ES-I3 (cell line): ENCODE measurements at regions not wholly inside any gene's neighbourhood (a gene's known extent, or its start where the extent isn't known, plus 50 kb on each side); places are given as distances from the start of the nearest gene placed in this dataset.

Experiments used
- H3K36me3 ChIP-seq: 2 replicates; pipeline ENCODE4 v1.6.1; 2013; ENCODE audit warnings: mild to moderate bottlenecking, low read length, control low read depth, moderate library complexity; ENCODE audit not compliant: insufficient read depth
- H3K4me1 ChIP-seq: 2 replicates; pipeline ENCODE4 v1.6.1; 2013; ENCODE audit warnings: mild to moderate bottlenecking, control low read depth, low read length; ENCODE audit not compliant: insufficient read depth
- H3K9ac ChIP-seq: 2 replicates; pipeline ENCODE4 v1.6.1; 2013; ENCODE audit warnings: low read depth, mild to moderate bottlenecking, low read length, moderate library complexity
- H3K9me3 ChIP-seq: 2 replicates; pipeline ENCODE4 v1.6.1; 2013; ENCODE audit warnings: mild to moderate bottlenecking, low read length, moderate library complexity; ENCODE audit not compliant: control insufficient read depth, insufficient read depth

- H3K9ac ChIP-seq = no peak overlapping the region
- H3K9me3 ChIP-seq = no peaks in the 10 kb centered on the region
- no peaks in the 10 kb centered on the region for H3K4me1 ChIP-seq
- H3K36me3 ChIP-seq = no peaks in the 10 kb centered on the region
These were observed 413.6 kb upstream of the KCNH7 start for GRCh38 chr2:163252199-163252598.

GRCh38 chr2:163248376-163249253 lies 410.0 kb upstream of the KCNH7 start:
- Histone ChIP-seq H3K9me3 (no peaks in the 10 kb centered on the region), H3K36me3 (no peaks in the 10 kb centered on the region), H3K4me1 (no peaks in the 10 kb centered on the region), H3K9ac (no peak overlapping the region)

GRCh38 chr2:163247847-163248220 lies 409.3 kb upstream of the KCNH7 start:
- no peak overlapping the region for H3K9ac ChIP-seq
- H3K36me3 ChIP-seq = no peaks in the 10 kb centered on the region
- H3K4me1 ChIP-seq = no peaks in the 10 kb centered on the region
- no peaks in the 10 kb centered on the region for H3K9me3 ChIP-seq

GRCh38 chr2:163247156-163247846 lies 408.7 kb upstream of the KCNH7 start:
- Histone ChIP-seq H3K36me3 (no peaks in the 10 kb centered on the region), H3K9ac (no peak overlapping the region), H3K4me1 (no peaks in the 10 kb centered on the region), H3K9me3 (no peaks in the 10 kb centered on the region)

GRCh38 chr2:163246135-163246534 lies 407.6 kb upstream of the KCNH7 start:
- Histone ChIP-seq H3K36me3 (no peaks in the 10 kb centered on the region), H3K9ac (no peak overlapping the region), H3K9me3 (no peaks in the 10 kb centered on the region), H3K4me1 (no peaks in the 10 kb centered on the region)

GRCh38 chr2:163236553-163236952 lies 398.0 kb upstream of the KCNH7 start:
- H3K9ac ChIP-seq = no peak overlapping the region
- H3K9me3 ChIP-seq = no peaks in the 10 kb centered on the region
- no peaks in the 10 kb centered on the region for H3K36me3 ChIP-seq
- no peaks in the 10 kb centered on the region for H3K4me1 ChIP-seq

- H3K9ac ChIP-seq = no peak overlapping the region
- H3K4me1 ChIP-seq = no peaks in the 10 kb centered on the region
- no peaks in the 10 kb centered on the region for H3K36me3 ChIP-seq
- no peaks in the 10 kb centered on the region for H3K9me3 ChIP-seq
These were observed 393.1 kb upstream of the KCNH7 start for GRCh38 chr2:163231666-163232065.

GRCh38 chr2:163213661-163214081 lies 375.1 kb upstream of the KCNH7 start:
- H3K9ac ChIP-seq = no peak overlapping the region
- no peaks in the 10 kb centered on the region for H3K4me1 ChIP-seq
- no peaks in the 10 kb centered on the region for H3K9me3 ChIP-seq
- no peaks in the 10 kb centered on the region for H3K36me3 ChIP-seq

GRCh38 chr2:163210430-163210918 lies 371.9 kb upstream of the KCNH7 start:
- H3K9ac ChIP-seq = no peak overlapping the region
- H3K4me1 ChIP-seq = 0 out of 2 replicates have a peak, but pooled peaks cover 4% of the 10 kb centered on the region
- no peaks in the 10 kb centered on the region for H3K36me3 ChIP-seq
- H3K9me3 ChIP-seq = no peaks in the 10 kb centered on the region

- H3K9me3 ChIP-seq = no peaks in the 10 kb centered on the region
- H3K4me1 ChIP-seq = 0 out of 2 replicates have a peak, but pooled peaks cover 4% of the 10 kb centered on the region
- no peak overlapping the region for H3K9ac ChIP-seq
- H3K36me3 ChIP-seq = no peaks in the 10 kb centered on the region
These were observed 369.3 kb upstream of the KCNH7 start for GRCh38 chr2:163207693-163208370.

GRCh38 chr2:163205589-163206254 lies 367.2 kb upstream of the KCNH7 start:
- H3K9me3 ChIP-seq = no peaks in the 10 kb centered on the region
- no peak overlapping the region for H3K9ac ChIP-seq
- H3K36me3 ChIP-seq = no peaks in the 10 kb centered on the region
- H3K4me1 ChIP-seq = 0 out of 2 replicates have a peak, but pooled peaks cover 4% of the 10 kb centered on the region

GRCh38 chr2:163200741-163201140 lies 362.2 kb upstream of the KCNH7 start:
- peaks cover 3% of the 10 kb centered on the region; the same call in 1 of the 2 replicates for H3K9me3 ChIP-seq
- no peaks in the 10 kb centered on the region for H3K36me3 ChIP-seq
- H3K9ac ChIP-seq = no peak overlapping the region
- H3K4me1 ChIP-seq = peaks cover 3% of the 10 kb centered on the region; the same call in 1 of the 2 replicates

- Histone ChIP-seq H3K9ac (no peak overlapping the region), H3K4me1 (peaks cover 3% of the 10 kb centered on the region; the same call in 1 of the 2 replicates), H3K36me3 (no peaks in the 10 kb centered on the region), H3K9me3 (peaks cover 3% of the 10 kb centered on the region; the same call in 1 of the 2 replicates)
These were observed 360.4 kb upstream of the KCNH7 start for GRCh38 chr2:163198972-163199371.

GRCh38 chr2:163198007-163198406 lies 359.4 kb upstream of the KCNH7 start:
- no peak overlapping the region for H3K9ac ChIP-seq
- H3K36me3 ChIP-seq = no peaks in the 10 kb centered on the region
- peaks cover 3% of the 10 kb centered on the region; the same call in 1 of the 2 replicates for H3K4me1 ChIP-seq
- H3K9me3 ChIP-seq = peaks cover 3% of the 10 kb centered on the region; the same call in 1 of the 2 replicates
